Panc1 (cell line): ENCODE measurements at regions not wholly inside any gene's neighbourhood (a gene's known extent, or its start where the extent isn't known, plus 50 kb on each side); places are given as distances from the start of the nearest gene placed in this dataset.

Source experiments
- POLR2AphosphoS5 ChIP-seq: IDR thresholded peaks from 2 replicates; pipeline ENCODE4 v1.6.1; 2012; ENCODE audit warnings: mild to moderate bottlenecking, low read depth, low read length, moderate library complexity
- TF ChIP-seq, protein P1 (sequence below), 2 experiments: IDR thresholded peaks; 2 replicates each; pipeline ENCODE4 v1.6.1; 2011 to 2012; ENCODE audit warnings: low read depth in 2 of 2, control low read depth in 1 of 2, low read length in 1 of 2, mild to moderate bottlenecking in 1 of 2, moderate library complexity in 1 of 2; ENCODE audit not compliant: insufficient read depth in 1 of 2
- TF ChIP-seq, protein P2 (sequence below): fragments of 450-650 bp; IDR thresholded peaks from 2 replicates; pipeline ENCODE4 v1.5.1; 2017; ENCODE audit warnings: mild to moderate bottlenecking

DNA sequence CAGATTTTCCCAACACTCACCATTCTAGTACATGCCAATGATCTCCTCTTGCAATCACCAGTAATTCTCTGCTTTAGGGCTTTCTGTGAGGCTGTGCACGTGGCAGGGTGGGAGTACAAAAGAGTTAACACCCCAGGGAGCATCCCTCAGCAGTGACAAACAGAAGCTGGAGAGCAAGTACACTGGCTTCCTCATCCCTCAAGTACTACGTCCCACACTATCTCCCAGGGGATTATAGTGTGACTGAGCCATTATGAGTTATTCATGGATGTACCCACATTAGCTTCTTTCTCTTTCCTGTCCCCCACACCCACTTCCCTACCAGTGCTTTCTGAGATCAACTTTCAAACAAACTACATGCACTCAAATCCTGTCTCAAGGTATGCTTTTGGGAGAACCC lies 1216.5 kb upstream of the AUTS2 start:
- TF ChIP-seq, protein P1, sequence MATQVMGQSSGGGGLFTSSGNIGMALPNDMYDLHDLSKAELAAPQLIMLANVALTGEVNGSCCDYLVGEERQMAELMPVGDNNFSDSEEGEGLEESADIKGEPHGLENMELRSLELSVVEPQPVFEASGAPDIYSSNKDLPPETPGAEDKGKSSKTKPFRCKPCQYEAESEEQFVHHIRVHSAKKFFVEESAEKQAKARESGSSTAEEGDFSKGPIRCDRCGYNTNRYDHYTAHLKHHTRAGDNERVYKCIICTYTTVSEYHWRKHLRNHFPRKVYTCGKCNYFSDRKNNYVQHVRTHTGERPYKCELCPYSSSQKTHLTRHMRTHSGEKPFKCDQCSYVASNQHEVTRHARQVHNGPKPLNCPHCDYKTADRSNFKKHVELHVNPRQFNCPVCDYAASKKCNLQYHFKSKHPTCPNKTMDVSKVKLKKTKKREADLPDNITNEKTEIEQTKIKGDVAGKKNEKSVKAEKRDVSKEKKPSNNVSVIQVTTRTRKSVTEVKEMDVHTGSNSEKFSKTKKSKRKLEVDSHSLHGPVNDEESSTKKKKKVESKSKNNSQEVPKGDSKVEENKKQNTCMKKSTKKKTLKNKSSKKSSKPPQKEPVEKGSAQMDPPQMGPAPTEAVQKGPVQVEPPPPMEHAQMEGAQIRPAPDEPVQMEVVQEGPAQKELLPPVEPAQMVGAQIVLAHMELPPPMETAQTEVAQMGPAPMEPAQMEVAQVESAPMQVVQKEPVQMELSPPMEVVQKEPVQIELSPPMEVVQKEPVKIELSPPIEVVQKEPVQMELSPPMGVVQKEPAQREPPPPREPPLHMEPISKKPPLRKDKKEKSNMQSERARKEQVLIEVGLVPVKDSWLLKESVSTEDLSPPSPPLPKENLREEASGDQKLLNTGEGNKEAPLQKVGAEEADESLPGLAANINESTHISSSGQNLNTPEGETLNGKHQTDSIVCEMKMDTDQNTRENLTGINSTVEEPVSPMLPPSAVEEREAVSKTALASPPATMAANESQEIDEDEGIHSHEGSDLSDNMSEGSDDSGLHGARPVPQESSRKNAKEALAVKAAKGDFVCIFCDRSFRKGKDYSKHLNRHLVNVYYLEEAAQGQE (IDR thresholded peaks at IDR 0.05; ENCODE audit: insufficient read depth in 1 of 2, low read depth in 2 of 2, low read length in 1 of 2) = no peak
- TF ChIP-seq, protein P2, sequence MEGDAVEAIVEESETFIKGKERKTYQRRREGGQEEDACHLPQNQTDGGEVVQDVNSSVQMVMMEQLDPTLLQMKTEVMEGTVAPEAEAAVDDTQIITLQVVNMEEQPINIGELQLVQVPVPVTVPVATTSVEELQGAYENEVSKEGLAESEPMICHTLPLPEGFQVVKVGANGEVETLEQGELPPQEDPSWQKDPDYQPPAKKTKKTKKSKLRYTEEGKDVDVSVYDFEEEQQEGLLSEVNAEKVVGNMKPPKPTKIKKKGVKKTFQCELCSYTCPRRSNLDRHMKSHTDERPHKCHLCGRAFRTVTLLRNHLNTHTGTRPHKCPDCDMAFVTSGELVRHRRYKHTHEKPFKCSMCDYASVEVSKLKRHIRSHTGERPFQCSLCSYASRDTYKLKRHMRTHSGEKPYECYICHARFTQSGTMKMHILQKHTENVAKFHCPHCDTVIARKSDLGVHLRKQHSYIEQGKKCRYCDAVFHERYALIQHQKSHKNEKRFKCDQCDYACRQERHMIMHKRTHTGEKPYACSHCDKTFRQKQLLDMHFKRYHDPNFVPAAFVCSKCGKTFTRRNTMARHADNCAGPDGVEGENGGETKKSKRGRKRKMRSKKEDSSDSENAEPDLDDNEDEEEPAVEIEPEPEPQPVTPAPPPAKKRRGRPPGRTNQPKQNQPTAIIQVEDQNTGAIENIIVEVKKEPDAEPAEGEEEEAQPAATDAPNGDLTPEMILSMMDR = no peak
- no peak for TF ChIP-seq POLR2AphosphoS5
